ENCODE measurements at regions not wholly inside any gene's neighbourhood (a gene's known extent, or its start where the extent isn't known, plus 50 kb on each side); places are given as distances from the start of the nearest gene placed in this dataset.

DNA sequence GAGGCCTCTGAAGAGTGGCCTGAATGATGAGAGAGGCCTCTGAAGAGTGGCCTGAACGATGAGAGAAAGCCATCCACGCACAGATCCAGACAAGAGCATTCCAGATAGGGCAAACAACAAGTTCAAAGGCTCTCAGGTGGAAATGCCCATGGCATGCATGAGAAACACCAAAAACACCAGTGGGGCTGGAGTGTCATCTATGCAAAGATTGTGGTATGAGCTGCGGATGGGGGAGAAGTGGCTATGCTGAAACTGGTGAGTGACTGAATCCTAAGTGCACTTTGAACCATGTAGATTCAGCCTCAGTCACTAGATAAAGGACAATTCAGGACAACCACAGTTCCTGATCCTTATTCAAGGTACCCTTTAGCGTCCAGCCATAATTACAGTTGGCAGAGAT lies 79.4 kb upstream of the GZMB start:
- Mint-ChIP-seq H3K4me3 (no peak overlapping the region), H3K27me3 (peaks cover 5 to 9% of the 10 kb centered on the region in 2 donors), H3K9me3 (no peaks in the 10 kb centered on the region), H3K27ac (no peak overlapping the region), H3K36me3 (no peaks in the 10 kb centered on the region), H3K4me1 (peaks cover 5 to 9% (median 9%) of the 10 kb centered on the region in 3 donors)
- no peak overlapping the region for H3K27ac ChIP-seq (ENCODE audit: low read depth, low read length)
- CTCF ChIA-PET, result no interaction called here
- POLR2A ChIA-PET, result no interaction called here
- no peaks in the 10 kb centered on the region for H3K4me1 ChIP-seq (ENCODE audit: insufficient read depth, low read length)
- no peaks in the 10 kb centered on the region for H3K36me3 ChIP-seq (ENCODE audit: insufficient read depth, low read length)
- no peak overlapping the region for H3K4me3 ChIP-seq (ENCODE audit: low read length)
- no peaks in the 10 kb centered on the region for H3K9me3 ChIP-seq (ENCODE audit: low read length)
- no peak for DNase-seq
- no peaks in the 10 kb centered on the region for H3K27me3 ChIP-seq (ENCODE audit: insufficient read depth, low read length, poor library complexity, severe bottlenecking)

DNA sequence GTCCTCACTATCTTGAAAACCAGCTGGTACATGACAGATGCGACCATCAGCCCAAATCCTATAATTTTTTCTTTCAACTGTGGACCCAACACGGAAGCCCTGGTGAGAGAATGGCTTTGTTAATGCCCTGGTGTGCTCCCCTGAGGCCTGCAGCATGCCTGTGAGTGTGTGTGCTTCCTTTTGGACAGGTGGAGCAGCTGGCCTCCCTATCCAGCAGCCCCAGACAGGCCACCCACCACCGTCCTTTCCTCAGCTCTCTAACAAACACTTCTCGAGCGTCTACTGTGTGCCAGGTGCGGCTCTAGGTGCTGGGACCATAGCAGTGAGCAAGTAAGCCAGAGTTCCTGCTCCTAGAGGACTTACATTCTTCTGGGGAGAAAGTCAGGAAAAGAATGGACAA lies 78.9 kb upstream of the GZMB start:
- H3K4me3 ChIP-seq (ENCODE audit: low read length), result no peak overlapping the region
- no peaks in the 10 kb centered on the region for H3K27me3 ChIP-seq (ENCODE audit: insufficient read depth, low read length, poor library complexity, severe bottlenecking)
- no peak overlapping the region for H3K27ac ChIP-seq (ENCODE audit: low read depth, low read length)
- ChIA-PET CTCF (no interaction called here), POLR2A (no interaction called here)
- no peak for DNase-seq
- Mint-ChIP-seq H3K9me3 (no peaks in the 10 kb centered on the region), H3K4me1 (peaks cover 5 to 9% (median 9%) of the 10 kb centered on the region in 3 donors), H3K36me3 (no peaks in the 10 kb centered on the region), H3K27ac (no peak overlapping the region), H3K4me3 (no peak overlapping the region), H3K27me3 (peaks cover 5 to 9% of the 10 kb centered on the region in 2 donors)
- H3K36me3 ChIP-seq (ENCODE audit: insufficient read depth, low read length), result no peaks in the 10 kb centered on the region
- H3K9me3 ChIP-seq (ENCODE audit: low read length), result no peaks in the 10 kb centered on the region
- no peaks in the 10 kb centered on the region for H3K4me1 ChIP-seq (ENCODE audit: insufficient read depth, low read length)

DNA sequence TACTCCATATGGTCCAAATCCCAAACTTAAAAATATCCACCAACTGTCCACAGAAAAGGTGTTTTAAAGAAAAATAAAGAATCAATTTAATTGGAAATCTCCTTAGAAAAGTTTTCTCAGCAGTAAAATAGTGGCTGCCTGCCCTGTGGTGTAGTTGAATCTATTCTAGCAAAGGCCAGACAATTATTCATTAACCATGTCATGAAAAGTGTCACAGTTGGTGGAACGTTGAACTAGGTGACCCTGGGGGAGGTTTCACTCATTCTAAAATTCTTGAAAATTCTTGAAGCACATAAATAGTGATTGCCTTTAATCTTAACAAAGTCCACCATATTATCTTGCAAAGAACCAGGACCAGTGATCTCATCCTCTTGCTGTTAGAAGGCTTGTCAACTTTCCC lies 78.4 kb upstream of the GZMB start:
- Histone ChIP-seq H3K4me3 (ENCODE audit: low read length) (no peak overlapping the region), H3K27me3 (ENCODE audit: insufficient read depth, low read length, poor library complexity, severe bottlenecking) (no peaks in the 10 kb centered on the region), H3K36me3 (ENCODE audit: insufficient read depth, low read length) (no peaks in the 10 kb centered on the region), H3K4me1 (ENCODE audit: insufficient read depth, low read length) (no peaks in the 10 kb centered on the region), H3K27ac (ENCODE audit: low read depth, low read length) (no peak overlapping the region), H3K9me3 (ENCODE audit: low read length) (no peaks in the 10 kb centered on the region)
- no peak overlapping the region for H3K27ac Mint-ChIP-seq
- H3K36me3 Mint-ChIP-seq, result no peaks in the 10 kb centered on the region
- H3K4me3 Mint-ChIP-seq, result no peak overlapping the region
- no peaks in the 10 kb centered on the region for H3K9me3 Mint-ChIP-seq
- CTCF ChIA-PET, result interaction anchor here (1.0 to 2.0 kb wide), 3 partner anchors 19 to 107 kb away, joined by 3 to 6 read pairs (median 5); no protein-coding TSS in a partner anchor
- H3K27me3 Mint-ChIP-seq, result peaks cover 5 to 9% of the 10 kb centered on the region in 2 donors
- POLR2A ChIA-PET, result no interaction called here
- peaks cover 5 to 9% (median 9%) of the 10 kb centered on the region in 3 donors for H3K4me1 Mint-ChIP-seq
- no peak for DNase-seq

DNA sequence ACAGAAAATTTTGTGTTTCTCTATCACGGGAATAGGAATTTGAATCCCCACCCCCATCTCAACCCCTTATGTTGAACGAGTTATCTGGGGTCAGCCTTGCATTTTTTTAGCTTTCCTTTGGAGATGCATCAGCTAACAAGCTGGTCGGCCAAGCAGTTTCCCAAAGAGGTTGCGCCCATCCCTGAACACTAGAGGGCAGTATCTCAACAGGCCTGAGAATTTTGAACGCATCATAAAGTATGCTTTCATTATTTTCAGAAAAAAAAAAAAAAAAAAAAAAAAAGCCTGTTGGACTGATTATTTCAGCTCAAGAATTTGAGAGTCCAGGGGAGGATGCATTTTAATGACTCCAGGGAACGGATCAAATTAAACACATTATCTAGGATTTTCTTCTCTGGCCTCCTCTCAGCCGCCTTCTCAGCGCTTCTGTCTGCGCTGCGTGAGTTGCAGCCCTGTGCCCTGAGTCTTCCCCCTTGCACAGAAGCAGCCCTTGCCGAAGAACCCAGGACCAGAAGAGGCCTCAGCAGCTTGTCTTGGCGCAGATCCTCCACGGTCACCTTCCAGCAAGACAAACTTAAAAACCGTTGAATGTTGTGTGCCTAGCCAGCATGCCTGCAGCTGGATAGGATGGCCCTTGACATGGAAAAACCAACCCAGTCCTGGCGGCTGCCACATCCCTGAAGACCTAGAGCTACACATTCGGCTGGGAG lies 76.6 kb upstream of the GZMB start:
- Histone ChIP-seq H3K9me3 (ENCODE audit: low read length) (no peaks in the 10 kb centered on the region), H3K27ac (ENCODE audit: low read depth, low read length) (no peak overlapping the region), H3K4me1 (ENCODE audit: insufficient read depth, low read length) (no peaks in the 10 kb centered on the region), H3K4me3 (ENCODE audit: low read length) (no peak overlapping the region), H3K27me3 (ENCODE audit: insufficient read depth, low read length, poor library complexity, severe bottlenecking) (no peaks in the 10 kb centered on the region), H3K36me3 (ENCODE audit: insufficient read depth, low read length) (no peaks in the 10 kb centered on the region)
- Mint-ChIP-seq H3K27ac (no peak overlapping the region), H3K9me3 (no peaks in the 10 kb centered on the region), H3K27me3 (peaks cover 8% of the 10 kb centered on the region in 2 donors), H3K4me1 (peaks cover 7 to 9% (median 9%) of the 10 kb centered on the region in 3 donors), H3K4me3 (no peak overlapping the region), H3K36me3 (no peaks in the 10 kb centered on the region)
- peak; percentile 32 to 69 (median 39) for DNase-seq
- ChIA-PET CTCF (interaction anchor here (0.6 to 3.2 kb wide), 25 partner anchors 8 to 442 kb away, joined by 3 to 24 read pairs (median 3); partner anchors contain the start of gene GZMH), POLR2A (interaction anchor here (1.0 kb wide), 1 partner anchor 17 kb away, joined by 3 read pairs; no protein-coding TSS in a partner anchor)

DNA sequence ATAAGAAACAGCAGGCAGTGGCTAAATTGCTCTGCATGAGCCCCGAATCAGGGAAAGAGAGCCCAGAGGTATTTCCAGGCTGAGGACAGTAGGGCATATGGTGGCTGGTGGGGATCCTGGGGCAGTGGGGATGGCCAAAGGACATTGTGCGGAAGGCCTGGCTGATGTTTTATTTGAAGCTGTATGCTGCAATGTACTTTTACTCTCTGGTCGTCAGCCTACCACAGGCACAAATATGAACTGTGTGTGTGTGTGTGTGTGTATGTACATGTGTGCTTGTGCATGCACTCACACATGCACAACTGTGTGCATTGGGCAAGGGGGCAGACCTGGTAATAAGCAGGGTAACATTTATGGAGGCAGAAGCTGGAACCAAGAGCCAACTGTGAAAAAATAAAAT lies 74.7 kb upstream of the GZMB start:
- Mint-ChIP-seq H3K4me1 (peaks cover 10 to 13% (median 13%) of the 10 kb centered on the region in 3 donors), H3K4me3 (no peak overlapping the region), H3K9me3 (no peaks in the 10 kb centered on the region), H3K36me3 (peaks cover 0 to 2% (median 0%) of the 10 kb centered on the region in 3 donors), H3K27me3 (peaks cover 3 to 5% of the 10 kb centered on the region in 2 donors), H3K27ac (peak overlapping the region in 1 of 8 donors; percentile 56)
- H3K27me3 ChIP-seq (ENCODE audit: insufficient read depth, low read length, poor library complexity, severe bottlenecking), result no peaks in the 10 kb centered on the region
- H3K9me3 ChIP-seq (ENCODE audit: low read length), result no peaks in the 10 kb centered on the region
- no peaks in the 10 kb centered on the region for H3K36me3 ChIP-seq (ENCODE audit: insufficient read depth, low read length)
- no peak overlapping the region for H3K4me3 ChIP-seq (ENCODE audit: low read length)
- no peak for DNase-seq
- no peak overlapping the region for H3K27ac ChIP-seq (ENCODE audit: low read depth, low read length)
- no peaks in the 10 kb centered on the region for H3K4me1 ChIP-seq (ENCODE audit: insufficient read depth, low read length)
- CTCF ChIA-PET, result interaction anchor here (1.4 to 3.2 kb wide), 2 partner anchors 29 to 424 kb away, joined by 6 to 24 read pairs; no protein-coding TSS in a partner anchor
- POLR2A ChIA-PET, result interaction anchor here (0.8 kb wide), 1 partner anchor 22 kb away, joined by 8 read pairs; no protein-coding TSS in a partner anchor

DNA sequence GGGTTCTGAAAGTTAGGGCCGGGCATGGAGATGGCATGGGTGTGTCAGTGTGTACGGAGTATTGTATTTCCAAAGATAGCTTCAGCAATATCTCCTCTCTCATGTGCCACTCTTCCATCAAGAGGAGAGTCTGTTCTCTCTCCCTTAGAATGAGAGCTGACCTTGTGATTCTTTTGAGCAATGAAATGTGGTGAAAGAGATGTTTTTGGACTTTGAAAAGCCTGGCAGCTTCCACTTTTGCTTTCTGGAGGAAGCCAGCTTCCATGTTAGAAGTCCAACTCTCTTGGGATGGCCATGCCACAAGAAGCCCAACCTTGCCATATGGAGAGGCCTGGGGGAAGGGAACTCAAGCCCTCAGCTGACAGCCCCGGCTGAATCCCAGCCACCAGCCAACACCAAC lies 72.4 kb upstream of the GZMB start:
- POLR2A ChIA-PET, result no interaction called here
- Histone ChIP-seq H3K4me3 (ENCODE audit: low read length) (no peak overlapping the region), H3K36me3 (ENCODE audit: insufficient read depth, low read length) (no peaks in the 10 kb centered on the region), H3K27me3 (ENCODE audit: insufficient read depth, low read length, poor library complexity, severe bottlenecking) (no peaks in the 10 kb centered on the region), H3K9me3 (ENCODE audit: low read length) (no peaks in the 10 kb centered on the region), H3K4me1 (ENCODE audit: insufficient read depth, low read length) (no peaks in the 10 kb centered on the region), H3K27ac (ENCODE audit: low read depth, low read length) (no peak overlapping the region)
- DNase-seq, result no peak
- Mint-ChIP-seq H3K4me1 (peaks cover 10 to 13% (median 13%) of the 10 kb centered on the region in 3 donors), H3K4me3 (no peak overlapping the region), H3K27ac (peak overlapping the region in 1 of 8 donors; percentile 2), H3K27me3 (peaks cover 3 to 5% of the 10 kb centered on the region in 2 donors), H3K36me3 (peaks cover 0 to 2% (median 0%) of the 10 kb centered on the region in 3 donors), H3K9me3 (no peaks in the 10 kb centered on the region)
- CTCF ChIA-PET, result interaction anchor here (0.8 to 3.1 kb wide), 4 partner anchors 13 to 425 kb away, joined by 3 to 8 read pairs (median 4); no protein-coding TSS in a partner anchor

DNA sequence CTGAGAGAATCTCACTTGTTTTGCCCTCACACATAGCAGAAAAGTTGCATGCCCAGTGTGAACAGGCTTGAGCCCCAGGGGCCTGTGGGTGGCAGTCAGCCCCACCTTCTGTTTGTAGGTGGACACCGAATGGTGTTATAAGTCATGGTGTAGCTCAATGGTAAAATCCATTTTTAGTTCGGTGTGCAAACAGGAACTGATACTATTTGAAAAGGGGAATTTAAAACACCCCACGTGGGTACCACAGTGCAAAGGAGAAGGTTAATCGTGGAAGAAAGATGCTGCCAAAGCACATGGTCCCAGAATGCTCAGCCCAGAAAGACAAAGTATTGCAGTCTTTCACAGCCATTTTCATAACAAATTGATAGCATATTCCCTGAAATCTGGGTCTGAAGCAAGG lies 71.8 kb upstream of the GZMB start:
- no peak overlapping the region for H3K27ac ChIP-seq (ENCODE audit: low read depth, low read length)
- H3K9me3 ChIP-seq (ENCODE audit: low read length), result no peaks in the 10 kb centered on the region
- peaks cover 3 to 5% of the 10 kb centered on the region in 2 donors for H3K27me3 Mint-ChIP-seq
- no peak overlapping the region for H3K4me3 Mint-ChIP-seq
- CTCF ChIA-PET, result interaction anchor here (1.0 to 3.1 kb wide), 4 partner anchors 10 to 426 kb away, joined by 3 to 8 read pairs (median 4); no protein-coding TSS in a partner anchor
- H3K9me3 Mint-ChIP-seq, result no peaks in the 10 kb centered on the region
- H3K4me3 ChIP-seq (ENCODE audit: low read length), result no peak overlapping the region
- no peaks in the 10 kb centered on the region for H3K27me3 ChIP-seq (ENCODE audit: insufficient read depth, low read length, poor library complexity, severe bottlenecking)
- H3K36me3 ChIP-seq (ENCODE audit: insufficient read depth, low read length), result no peaks in the 10 kb centered on the region
- H3K4me1 Mint-ChIP-seq, result peaks cover 10 to 13% (median 13%) of the 10 kb centered on the region in 3 donors
- POLR2A ChIA-PET, result no interaction called here
- DNase-seq, result no peak
- H3K36me3 Mint-ChIP-seq, result peaks cover 0 to 2% (median 0%) of the 10 kb centered on the region in 3 donors
- H3K27ac Mint-ChIP-seq, result no peak overlapping the region
- H3K4me1 ChIP-seq (ENCODE audit: insufficient read depth, low read length), result no peaks in the 10 kb centered on the region

DNA sequence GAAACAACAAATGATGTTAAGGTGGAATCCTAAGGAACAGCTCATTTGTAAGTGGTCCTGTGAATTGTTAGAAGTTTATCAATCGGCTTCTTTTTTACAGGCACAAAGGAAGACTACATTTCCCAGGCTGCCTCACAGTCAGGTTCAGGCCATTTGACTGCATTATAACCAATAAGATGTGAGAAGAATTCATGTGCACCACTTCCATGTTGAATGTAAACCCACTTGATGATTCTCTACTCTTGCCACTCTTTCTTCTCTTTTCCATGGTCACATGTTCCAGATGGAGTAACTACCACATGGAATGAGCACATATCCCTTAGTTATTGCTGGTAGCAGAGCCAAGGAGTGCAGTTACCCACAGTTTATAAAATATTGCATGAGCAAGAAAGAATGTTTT lies 67.1 kb upstream of the GZMB start:
- Mint-ChIP-seq H3K27me3 (peaks cover 2 to 3% of the 10 kb centered on the region in 2 donors), H3K36me3 (peaks cover 0 to 2% (median 0%) of the 10 kb centered on the region in 3 donors), H3K9me3 (no peaks in the 10 kb centered on the region), H3K4me3 (no peak overlapping the region), H3K4me1 (peaks cover 14 to 22% (median 18%) of the 10 kb centered on the region in 3 donors), H3K27ac (no peak overlapping the region)
- Histone ChIP-seq H3K4me3 (ENCODE audit: low read length) (no peak overlapping the region), H3K27ac (ENCODE audit: low read depth, low read length) (no peak overlapping the region), H3K27me3 (ENCODE audit: insufficient read depth, low read length, poor library complexity, severe bottlenecking) (no peaks in the 10 kb centered on the region), H3K4me1 (ENCODE audit: insufficient read depth, low read length) (peaks cover 15% of the 10 kb centered on the region), H3K9me3 (ENCODE audit: low read length) (no peaks in the 10 kb centered on the region), H3K36me3 (ENCODE audit: insufficient read depth, low read length) (no peaks in the 10 kb centered on the region)
- ChIA-PET CTCF (no interaction called here), POLR2A (no interaction called here)
- DNase-seq, result no peak

All from CD8-positive, alpha-beta memory T cell (primary cell).